Erythroblast (primary cell): ENCODE measurements at regions not wholly inside any gene's neighbourhood (a gene's known extent, or its start where the extent isn't known, plus 50 kb on each side); places are given as distances from the start of the nearest gene placed in this dataset.

Experiments
- DNase-seq, 2 experiments: peaks; one replicate each; lab custom pipeline; 2025; lab: John Stamatoyannopoulos, UW
- GATA1 ChIP-seq: IDR thresholded peaks from 2 replicates; pipeline ENCODE4 v1.6.1; 2011; ENCODE audit warnings: low read depth, mild to moderate bottlenecking, control low read depth, low read length, moderate library complexity
- POLR2A ChIP-seq: IDR thresholded peaks from 2 replicates; pipeline ENCODE4 v1.6.1; 2011; ENCODE audit warnings: mild to moderate bottlenecking, low read length

GRCh38 chr12:53849113-53849512, 89.5 kb upstream of the HOXC13 start:
- TF ChIP-seq POLR2A, result no peak
- no peak for TF ChIP-seq GATA1
- DNase-seq, result no peak

GRCh38 chr12:53849656-53850055, 89.0 kb upstream of the HOXC13 start:
- no peak for DNase-seq
- TF ChIP-seq GATA1 (no peak), POLR2A (no peak)

GRCh38 chr12:53852061-53852460, 86.6 kb upstream of the HOXC13 start:
- no peak for DNase-seq
- TF ChIP-seq GATA1 (no peak), POLR2A (no peak)

- no peak for TF ChIP-seq POLR2A
- TF ChIP-seq GATA1, result no peak
- no peak for DNase-seq
Observed at GRCh38 chr12:53852992-53853391, 85.6 kb upstream of the HOXC13 start.

- TF ChIP-seq GATA1 (no peak), POLR2A (no peak)
- no peak for DNase-seq
Observed at GRCh38 chr12:53854701-53855316, 83.8 kb upstream of the HOXC13 start.

GRCh38 chr12:53856132-53856531, 82.5 kb upstream of the HOXC13 start:
- DNase-seq, result no peak
- no peak for TF ChIP-seq GATA1
- no peak for TF ChIP-seq POLR2A

GRCh38 chr12:53857666-53858065, 81.0 kb upstream of the HOXC13 start:
- no peak for TF ChIP-seq GATA1
- TF ChIP-seq POLR2A, result no peak

GRCh38 chr12:53860426-53861345, 77.9 kb upstream of the HOXC13 start:
- TF ChIP-seq POLR2A (no peak), GATA1 (no peak)
- no peak for DNase-seq

More at GRCh38 chr12:53857666-53858065, 81.0 kb upstream of the HOXC13 start:
- DNase-seq, result no peak

- TF ChIP-seq GATA1 (no peak), POLR2A (no peak)
- DNase-seq, result no peak
Observed at GRCh38 chr12:53862206-53862605, 76.4 kb upstream of the HOXC13 start.

- DNase-seq, result no peak
- no peak for TF ChIP-seq GATA1
- no peak for TF ChIP-seq POLR2A
Observed at GRCh38 chr12:53862831-53863230, 75.8 kb upstream of the HOXC13 start.

- DNase-seq, result no peak
- no peak for TF ChIP-seq GATA1
- no peak for TF ChIP-seq POLR2A
Observed at GRCh38 chr12:53866727-53867126, 71.9 kb upstream of the HOXC13 start.

GRCh38 chr12:53867216-53868012, 71.2 kb upstream of the HOXC13 start:
- no peak for DNase-seq
- TF ChIP-seq POLR2A, result no peak
- TF ChIP-seq GATA1, result no peak

GRCh38 chr12:53868511-53868986, 70.1 kb upstream of the HOXC13 start:
- no peak for TF ChIP-seq GATA1
- no peak for TF ChIP-seq POLR2A
- DNase-seq, result no peak
